Naive thymus-derived CD4-positive, alpha-beta T cell (primary cell): ENCODE measurements at regions not wholly inside any gene's neighbourhood (a gene's known extent, or its start where the extent isn't known, plus 50 kb on each side); places are given as distances from the start of the nearest gene placed in this dataset.

Experiments
- ATAC-seq: fragments of 150-1000 bp; cut with Tn5 transposase; 2 replicates; pipeline ENCODE4 v1.10.0; 2021; ENCODE audit warnings: mild to moderate bottlenecking, moderate library complexity
- CTCF ChIA-PET: fragments of 350-600 bp; sonication (Branson Sonifier 250); formaldehyde crosslinking; loops from one replicate; lab custom pipeline; 2021; ENCODE audit warnings: antibody characterized with exemption; lab: Charles Lee
- POLR2A ChIA-PET: fragments of 350-600 bp; sonication (Branson Sonifier 250); formaldehyde crosslinking; loops from one replicate; lab custom pipeline; 2021; ENCODE audit warnings: antibody characterized with exemption, inconsistent platforms; lab: Charles Lee
- DNase-seq, 9 donors: peaks; one replicate each; pipeline versions ENCODE4 v3.0.0 to v3.0.0-alpha.2; 2020 to 2022; ENCODE audit warnings: mixed read lengths in 1 of 9
- H3K27ac ChIP-seq: one replicate; pipeline ENCODE4 v1.7.0; 2013; ENCODE audit warnings: mild to moderate bottlenecking, low read depth, low read length, moderate library complexity
- H3K27me3 ChIP-seq, 2 donors: one replicate each; pipeline ENCODE4 v1.7.0; 2013; ENCODE audit warnings: low read length in 2 of 2, mild to moderate bottlenecking in 2 of 2, moderate library complexity in 2 of 2; ENCODE audit not compliant: control insufficient read depth in 2 of 2, insufficient read depth in 2 of 2
- H3K36me3 ChIP-seq, 3 experiments: 1 replicate in 2 of 3; 2 replicates in 1 of 3; pipeline ENCODE4 v1.7.0; 2013; ENCODE audit warnings: low read length in 3 of 3, mild to moderate bottlenecking in 3 of 3, moderate library complexity in 1 of 3; ENCODE audit not compliant: insufficient read depth in 3 of 3, control insufficient read depth in 2 of 3
- H3K4me1 ChIP-seq, 2 donors: one replicate each; pipeline ENCODE4 v1.7.0; 2013; ENCODE audit warnings: low read length in 2 of 2, mild to moderate bottlenecking in 2 of 2, moderate library complexity in 1 of 2; ENCODE audit not compliant: control insufficient read depth in 2 of 2, insufficient read depth in 2 of 2
- H3K4me3 ChIP-seq: 2 replicates; pipeline ENCODE4 v1.7.0; 2013; ENCODE audit warnings: mild to moderate bottlenecking, low read length
- H3K9me3 ChIP-seq, 3 experiments: 1 replicate in 2 of 3; 2 replicates in 1 of 3; pipeline ENCODE4 v1.7.0; 2013; ENCODE audit warnings: low read length in 3 of 3; ENCODE audit not compliant: control insufficient read depth in 2 of 3
- H3K27ac Mint-ChIP-seq, 9 donors: one replicate each; pipeline ENCODE4 v1.8.0; 2020 to 2022; ENCODE audit warnings: mixed read lengths in 9 of 9, mild to moderate bottlenecking in 8 of 9, moderate library complexity in 5 of 9, inconsistent platforms in 2 of 9
- H3K27me3 Mint-ChIP-seq, 5 donors: one replicate each; pipeline ENCODE4 v1.8.0; 2021 to 2022; ENCODE audit warnings: mixed read lengths in 5 of 5, mild to moderate bottlenecking in 1 of 5
- H3K36me3 Mint-ChIP-seq, 5 donors: one replicate each; pipeline ENCODE4 v1.8.0; 2020 to 2022; ENCODE audit warnings: mixed read lengths in 5 of 5, mild to moderate bottlenecking in 3 of 5, inconsistent platforms in 1 of 5
- H3K4me1 Mint-ChIP-seq, 7 donors: one replicate each; pipeline ENCODE4 v1.8.0; 2020 to 2022; ENCODE audit warnings: mixed read lengths in 7 of 7, mild to moderate bottlenecking in 3 of 7, inconsistent platforms in 1 of 7
- H3K4me3 Mint-ChIP-seq, 10 donors: one replicate each; pipeline ENCODE4 v1.8.0; 2020 to 2022; ENCODE audit warnings: mild to moderate bottlenecking in 10 of 10, mixed read lengths in 10 of 10, moderate library complexity in 6 of 10, inconsistent platforms in 2 of 10
- H3K9me3 Mint-ChIP-seq, 11 donors: one replicate each; pipeline ENCODE4 v1.8.0; 2020 to 2022; ENCODE audit warnings: mixed read lengths in 11 of 11, mild to moderate bottlenecking in 4 of 11, inconsistent platforms in 1 of 11, moderate library complexity in 1 of 11
- intact Hi-C, 2 donors: fragments of 100-400 bp; cut with micrococcal nuclease; formaldehyde crosslinking; loops; one replicate each; pipeline ENCODE4 v1.15.1; 2023

GRCh38 chr12:115012861-115013235, 328.9 kb upstream of the TBX3 start:
- Mint-ChIP-seq H3K9me3 (peaks cover 0 to 18% (median 6%) of the 10 kb centered on the region in 11 donors), H3K4me3 (no peak overlapping the region), H3K36me3 (peaks cover 0 to 6% (median 0%) of the 10 kb centered on the region in 5 donors), H3K4me1 (no peaks in the 10 kb centered on the region), H3K27me3 (peaks cover 0 to 8% (median 0%) of the 10 kb centered on the region in 5 donors), H3K27ac (no peak overlapping the region)
- no peak for DNase-seq
- ChIA-PET POLR2A (no interaction called here), CTCF (no interaction called here)
- Histone ChIP-seq H3K27ac (no peak overlapping the region), H3K4me1 (no peaks in the 10 kb centered on the region), H3K27me3 (no peaks in the 10 kb centered on the region), H3K36me3 (no peaks in the 10 kb centered on the region), H3K9me3 (no peaks in the 10 kb centered on the region), H3K4me3 (no peak overlapping the region)
- ATAC-seq, result no peak
- intact Hi-C loops, result no loop called here

- peaks cover 0 to 6% (median 0%) of the 10 kb centered on the region in 5 donors for H3K36me3 Mint-ChIP-seq
- no peak overlapping the region for H3K27ac Mint-ChIP-seq
- CTCF ChIA-PET, result no interaction called here
- H3K27me3 Mint-ChIP-seq, result peaks cover 0 to 8% (median 0%) of the 10 kb centered on the region in 5 donors
- H3K9me3 ChIP-seq, result no peaks in the 10 kb centered on the region
- H3K36me3 ChIP-seq, result no peaks in the 10 kb centered on the region
- H3K4me3 ChIP-seq, result no peak overlapping the region
- no peaks in the 10 kb centered on the region for H3K27me3 ChIP-seq
- H3K4me1 Mint-ChIP-seq, result no peaks in the 10 kb centered on the region
- DNase-seq (no peak), ATAC-seq (no peak)
- peaks cover 0 to 14% (median 6%) of the 10 kb centered on the region in 11 donors for H3K9me3 Mint-ChIP-seq
- no peak overlapping the region for H3K4me3 Mint-ChIP-seq
- H3K27ac ChIP-seq, result no peak overlapping the region
- intact Hi-C loops, result no loop called here
- POLR2A ChIA-PET, result no interaction called here
- no peaks in the 10 kb centered on the region for H3K4me1 ChIP-seq
Measured at GRCh38 chr12:115011703-115012102, 327.7 kb upstream of the TBX3 start.

GRCh38 chr12:115010324-115010995, 326.5 kb upstream of the TBX3 start:
- ChIA-PET POLR2A (no interaction called here), CTCF (no interaction called here)
- no peaks in the 10 kb centered on the region for H3K27me3 ChIP-seq
- H3K27ac ChIP-seq, result no peak overlapping the region
- no peak overlapping the region for H3K27ac Mint-ChIP-seq
- H3K36me3 ChIP-seq, result no peaks in the 10 kb centered on the region
- no peak overlapping the region for H3K4me3 Mint-ChIP-seq
- H3K4me1 Mint-ChIP-seq, result no peaks in the 10 kb centered on the region
- H3K4me3 ChIP-seq, result no peak overlapping the region
- no peak for DNase-seq
- H3K36me3 Mint-ChIP-seq, result peaks cover 0 to 6% (median 0%) of the 10 kb centered on the region in 5 donors
- no peaks in the 10 kb centered on the region for H3K4me1 ChIP-seq
- H3K9me3 Mint-ChIP-seq, result peaks cover 0 to 22% (median 8%) of the 10 kb centered on the region in 11 donors
- no peak for ATAC-seq
- peaks cover 0 to 8% (median 0%) of the 10 kb centered on the region in 5 donors for H3K27me3 Mint-ChIP-seq
- no peaks in the 10 kb centered on the region for H3K9me3 ChIP-seq
- intact Hi-C loops, result no loop called here

GRCh38 chr12:115008929-115009328, 325.0 kb upstream of the TBX3 start:
- no peaks in the 10 kb centered on the region for H3K27me3 ChIP-seq
- H3K4me1 ChIP-seq, result no peaks in the 10 kb centered on the region
- POLR2A ChIA-PET, result no interaction called here
- CTCF ChIA-PET, result no interaction called here
- Mint-ChIP-seq H3K9me3 (peaks cover 0 to 22% (median 9%) of the 10 kb centered on the region in 11 donors), H3K4me3 (no peak overlapping the region), H3K27ac (no peak overlapping the region), H3K27me3 (peaks cover 0 to 8% (median 0%) of the 10 kb centered on the region in 5 donors), H3K4me1 (no peaks in the 10 kb centered on the region), H3K36me3 (peaks cover 0 to 6% (median 0%) of the 10 kb centered on the region in 5 donors)
- ATAC-seq, result no peak
- no peaks in the 10 kb centered on the region for H3K9me3 ChIP-seq
- no peak overlapping the region for H3K27ac ChIP-seq
- H3K36me3 ChIP-seq, result no peaks in the 10 kb centered on the region
- intact Hi-C loops, result no loop called here
- no peak overlapping the region for H3K4me3 ChIP-seq
- DNase-seq, result no peak

GRCh38 chr12:115004470-115005146, 320.6 kb upstream of the TBX3 start:
- no peak overlapping the region for H3K27ac Mint-ChIP-seq
- POLR2A ChIA-PET, result no interaction called here
- H3K9me3 Mint-ChIP-seq, result peaks cover 0 to 17% (median 10%) of the 10 kb centered on the region in 11 donors

GRCh38 chr12:115002434-115002833, 318.5 kb upstream of the TBX3 start:
- Mint-ChIP-seq H3K4me3 (no peak overlapping the region), H3K4me1 (no peaks in the 10 kb centered on the region), H3K9me3 (peaks cover 0 to 20% (median 9%) of the 10 kb centered on the region in 11 donors), H3K27me3 (peaks cover 0 to 18% (median 5%) of the 10 kb centered on the region in 5 donors), H3K27ac (no peak overlapping the region), H3K36me3 (no peaks in the 10 kb centered on the region)
- DNase-seq (no peak), ATAC-seq (no peak)
- H3K36me3 ChIP-seq, result no peaks in the 10 kb centered on the region
- intact Hi-C loops, result no loop called here
- H3K9me3 ChIP-seq, result no peaks in the 10 kb centered on the region
- ChIA-PET POLR2A (no interaction called here), CTCF (no interaction called here)
- H3K27ac ChIP-seq, result no peak overlapping the region
- H3K4me1 ChIP-seq, result no peaks in the 10 kb centered on the region
- H3K27me3 ChIP-seq, result no peaks in the 10 kb centered on the region
- no peak overlapping the region for H3K4me3 ChIP-seq

More at GRCh38 chr12:115004470-115005146, 320.6 kb upstream of the TBX3 start:
- Mint-ChIP-seq H3K4me1 (no peaks in the 10 kb centered on the region), H3K4me3 (no peak overlapping the region), H3K36me3 (no peaks in the 10 kb centered on the region), H3K27me3 (peaks cover 0 to 18% (median 5%) of the 10 kb centered on the region in 5 donors)
- CTCF ChIA-PET, result no interaction called here
- ATAC-seq (no peak), DNase-seq (no peak)
- no peaks in the 10 kb centered on the region for H3K4me1 ChIP-seq
- no peaks in the 10 kb centered on the region for H3K27me3 ChIP-seq
- H3K36me3 ChIP-seq, result no peaks in the 10 kb centered on the region
- no peak overlapping the region for H3K4me3 ChIP-seq
- no peaks in the 10 kb centered on the region for H3K9me3 ChIP-seq
- H3K27ac ChIP-seq, result no peak overlapping the region
- intact Hi-C loops, result no loop called here
